ENCODE measurements at regions not wholly inside any gene's neighbourhood (a gene's known extent, or its start where the extent isn't known, plus 50 kb on each side); places are given as distances from the start of the nearest gene placed in this dataset.

- H3K27ac Mint-ChIP-seq, result no peak overlapping the region
- ChIA-PET POLR2A (no interaction called here), CTCF (no interaction called here)
- Histone ChIP-seq H3K36me3 (ENCODE audit: insufficient read depth, low read length) (no peaks in the 10 kb centered on the region), H3K27ac (ENCODE audit: low read depth in 1 of 2, low read length in 2 of 2) (no peak overlapping the region), H3K4me3 (ENCODE audit: low read length) (no peak overlapping the region), H3K27me3 (ENCODE audit: control insufficient read depth in 1 of 2, insufficient read depth in 2 of 2, low read length in 2 of 2) (peaks cover 0 to 9% of the 10 kb centered on the region in 2 experiments), H3K4me1 (ENCODE audit: insufficient read depth, low read length) (no peaks in the 10 kb centered on the region), H3K9me3 (ENCODE audit: control insufficient read depth in 1 of 2, insufficient read depth in 1 of 2, low read length in 2 of 2) (peaks cover 11 to 26% of the 10 kb centered on the region in 2 experiments)
- no peak for DNase-seq
- H3K9me3 Mint-ChIP-seq, result peaks cover 5% of the 10 kb centered on the region
- H3K4me1 Mint-ChIP-seq (ENCODE audit: low read depth), result no peaks in the 10 kb centered on the region
- H3K36me3 Mint-ChIP-seq (ENCODE audit: low read depth), result no peaks in the 10 kb centered on the region
- intact Hi-C loops (cut with DNase I, micrococcal nuclease), result no loop called here
- H3K4me3 Mint-ChIP-seq, result no peak overlapping the region
- ATAC-seq (ENCODE audit: poor library complexity), result no peak
- TF ChIP-seq CTCF (IDR thresholded peaks at IDR 0.05), result no peak
- no peaks in the 10 kb centered on the region for H3K27me3 Mint-ChIP-seq
Observed at GRCh38 chr15:66937588-66937987, 127.8 kb upstream of the SMAD3 start.

- H3K36me3 Mint-ChIP-seq (ENCODE audit: low read depth), result no peaks in the 10 kb centered on the region
Observed at GRCh38 chr15:66938114-66938830, 127.1 kb upstream of the SMAD3 start.

GRCh38 chr15:66939016-66939415 is 126.4 kb upstream of the SMAD3 start:
- H3K27ac Mint-ChIP-seq, result no peak overlapping the region
- H3K4me1 ChIP-seq (ENCODE audit: insufficient read depth, low read length), result no peaks in the 10 kb centered on the region
- H3K4me3 ChIP-seq (ENCODE audit: low read length), result no peak overlapping the region
- ATAC-seq (ENCODE audit: poor library complexity), result no peak
- no peaks in the 10 kb centered on the region for H3K36me3 Mint-ChIP-seq (ENCODE audit: low read depth)
- H3K4me1 Mint-ChIP-seq (ENCODE audit: low read depth), result no peaks in the 10 kb centered on the region
- no peak overlapping the region for H3K27ac ChIP-seq (ENCODE audit: low read depth in 1 of 2, low read length in 2 of 2)
- H3K9me3 ChIP-seq (ENCODE audit: control insufficient read depth in 1 of 2, insufficient read depth in 1 of 2, low read length in 2 of 2), result peaks cover 5 to 19% of the 10 kb centered on the region in 2 experiments
- H3K27me3 ChIP-seq (ENCODE audit: control insufficient read depth in 1 of 2, insufficient read depth in 2 of 2, low read length in 2 of 2), result peaks cover 0 to 3% of the 10 kb centered on the region in 2 experiments
- no peak for DNase-seq
- H3K9me3 Mint-ChIP-seq, result peaks cover 5% of the 10 kb centered on the region
- H3K27me3 Mint-ChIP-seq, result no peaks in the 10 kb centered on the region
- no peak for TF ChIP-seq CTCF (IDR thresholded peaks at IDR 0.05)
- no peaks in the 10 kb centered on the region for H3K36me3 ChIP-seq (ENCODE audit: insufficient read depth, low read length)
- POLR2A ChIA-PET, result no interaction called here
- H3K4me3 Mint-ChIP-seq, result no peak overlapping the region
- CTCF ChIA-PET, result interaction anchor here (1.0 kb wide), 1 partner anchor 365 kb away, joined by 3 read pairs; no protein-coding TSS in a partner anchor
- intact Hi-C loops (cut with DNase I, micrococcal nuclease), result no loop called here

More at GRCh38 chr15:66938114-66938830, 127.1 kb upstream of the SMAD3 start:
- Histone ChIP-seq H3K27ac (ENCODE audit: low read depth in 1 of 2, low read length in 2 of 2) (no peak overlapping the region), H3K4me1 (ENCODE audit: insufficient read depth, low read length) (no peaks in the 10 kb centered on the region), H3K36me3 (ENCODE audit: insufficient read depth, low read length) (no peaks in the 10 kb centered on the region), H3K4me3 (ENCODE audit: low read length) (no peak overlapping the region), H3K9me3 (ENCODE audit: control insufficient read depth in 1 of 2, insufficient read depth in 1 of 2, low read length in 2 of 2) (peaks cover 11 to 19% of the 10 kb centered on the region in 2 experiments), H3K27me3 (ENCODE audit: control insufficient read depth in 1 of 2, insufficient read depth in 2 of 2, low read length in 2 of 2) (peaks cover 0 to 9% of the 10 kb centered on the region in 2 experiments)
- CTCF ChIA-PET, result no interaction called here
- H3K4me3 Mint-ChIP-seq, result no peak overlapping the region
- H3K4me1 Mint-ChIP-seq (ENCODE audit: low read depth), result no peaks in the 10 kb centered on the region
- H3K27me3 Mint-ChIP-seq, result no peaks in the 10 kb centered on the region
- ATAC-seq (ENCODE audit: poor library complexity), result no peak
- no peak for TF ChIP-seq CTCF (IDR thresholded peaks at IDR 0.05)
- POLR2A ChIA-PET, result no interaction called here
- intact Hi-C loops (cut with DNase I, micrococcal nuclease), result no loop called here
- no peak overlapping the region for H3K27ac Mint-ChIP-seq
- DNase-seq, result no peak
- H3K9me3 Mint-ChIP-seq, result peaks cover 5% of the 10 kb centered on the region
